ENCODE measurements at regions not wholly inside any gene's neighbourhood (a gene's known extent, or its start where the extent isn't known, plus 50 kb on each side); places are given as distances from the start of the nearest gene placed in this dataset.

DNA sequence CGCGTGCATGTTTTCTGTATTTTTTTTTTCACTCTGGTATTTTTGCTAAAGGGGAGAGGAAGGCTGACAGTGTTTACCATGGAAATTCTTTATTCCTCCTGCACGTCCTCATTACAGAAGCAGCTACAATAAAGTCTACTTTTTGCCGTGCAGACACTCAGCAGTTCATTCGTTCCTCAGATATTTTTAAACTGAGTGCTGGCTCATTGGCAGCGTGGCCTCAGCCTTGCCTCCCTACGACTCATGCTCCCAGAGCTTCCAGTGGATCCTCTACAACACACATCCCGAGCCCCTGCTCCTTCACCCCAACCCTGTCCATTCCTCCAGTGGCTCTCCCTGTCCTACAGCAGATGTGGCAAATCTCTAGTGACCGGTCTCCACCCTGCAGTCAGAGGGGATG lies 239.2 kb upstream of the ZMIZ1 start:
- Histone ChIP-seq H3K9me3 (peaks cover 0 to 3% of the 10 kb centered on the region in 2 donors), H3K4me3 (no peak overlapping the region), H3K36me3 (no peaks in the 10 kb centered on the region), H3K27me3 (no peaks in the 10 kb centered on the region), H3K27ac (no peak overlapping the region), H3K4me1 (ENCODE audit: insufficient read depth) (no peaks in the 10 kb centered on the region)
- WGBS, 3 donors: 25 to 36% (median 29%) methylated on average over 9 of the region's 9 CpGs
- intact Hi-C loops (cut with DNase I): no loop called here
- no peak for DNase-seq
- TF ChIP-seq POLR2A (IDR thresholded peaks at IDR 0.05): no peak
- TF ChIP-seq EP300 (IDR thresholded peaks at IDR 0.05): no peak
- TF ChIP-seq, protein P1, sequence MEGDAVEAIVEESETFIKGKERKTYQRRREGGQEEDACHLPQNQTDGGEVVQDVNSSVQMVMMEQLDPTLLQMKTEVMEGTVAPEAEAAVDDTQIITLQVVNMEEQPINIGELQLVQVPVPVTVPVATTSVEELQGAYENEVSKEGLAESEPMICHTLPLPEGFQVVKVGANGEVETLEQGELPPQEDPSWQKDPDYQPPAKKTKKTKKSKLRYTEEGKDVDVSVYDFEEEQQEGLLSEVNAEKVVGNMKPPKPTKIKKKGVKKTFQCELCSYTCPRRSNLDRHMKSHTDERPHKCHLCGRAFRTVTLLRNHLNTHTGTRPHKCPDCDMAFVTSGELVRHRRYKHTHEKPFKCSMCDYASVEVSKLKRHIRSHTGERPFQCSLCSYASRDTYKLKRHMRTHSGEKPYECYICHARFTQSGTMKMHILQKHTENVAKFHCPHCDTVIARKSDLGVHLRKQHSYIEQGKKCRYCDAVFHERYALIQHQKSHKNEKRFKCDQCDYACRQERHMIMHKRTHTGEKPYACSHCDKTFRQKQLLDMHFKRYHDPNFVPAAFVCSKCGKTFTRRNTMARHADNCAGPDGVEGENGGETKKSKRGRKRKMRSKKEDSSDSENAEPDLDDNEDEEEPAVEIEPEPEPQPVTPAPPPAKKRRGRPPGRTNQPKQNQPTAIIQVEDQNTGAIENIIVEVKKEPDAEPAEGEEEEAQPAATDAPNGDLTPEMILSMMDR (IDR thresholded peaks at IDR 0.05): no peak

- H3K27ac ChIP-seq: no peak overlapping the region
Observed at GRCh38 chr10:78830062-78830975, 238.4 kb upstream of the ZMIZ1 start.

GRCh38 chr10:78830976-78831375 lies 237.8 kb upstream of the ZMIZ1 start:
- no peak overlapping the region for H3K27ac ChIP-seq
- no peak overlapping the region for H3K4me3 ChIP-seq
- peaks cover 0 to 3% of the 10 kb centered on the region in 2 donors for H3K9me3 ChIP-seq
- H3K36me3 ChIP-seq: no peaks in the 10 kb centered on the region
- no peaks in the 10 kb centered on the region for H3K4me1 ChIP-seq (ENCODE audit: insufficient read depth)
- TF ChIP-seq, protein P1 (IDR thresholded peaks at IDR 0.05): no peak
- TF ChIP-seq EP300 (IDR thresholded peaks at IDR 0.05) (no peak), POLR2A (IDR thresholded peaks at IDR 0.05) (no peak)
- H3K27me3 ChIP-seq: no peaks in the 10 kb centered on the region
- intact Hi-C loops (cut with DNase I): no loop called here
- no peak for DNase-seq
- 81 to 89% (median 86%) methylated on average over 7 of the region's 7 CpGs for WGBS, 3 donors

More at GRCh38 chr10:78830062-78830975, 238.4 kb upstream of the ZMIZ1 start:
- Histone ChIP-seq H3K36me3 (no peaks in the 10 kb centered on the region), H3K9me3 (peaks cover 0 to 3% of the 10 kb centered on the region in 2 donors), H3K4me1 (ENCODE audit: insufficient read depth) (no peaks in the 10 kb centered on the region), H3K4me3 (no peak overlapping the region), H3K27me3 (no peaks in the 10 kb centered on the region)
- WGBS, 3 donors: 53 to 66% (median 54%) methylated on average over 7 of the region's 7 CpGs
- TF ChIP-seq POLR2A (IDR thresholded peaks at IDR 0.05) (no peak), EP300 (IDR thresholded peaks at IDR 0.05) (no peak)
- TF ChIP-seq, protein P1 (IDR thresholded peaks at IDR 0.05): no peak
- DNase-seq: no peak
- intact Hi-C loops (cut with DNase I): no loop called here

DNA sequence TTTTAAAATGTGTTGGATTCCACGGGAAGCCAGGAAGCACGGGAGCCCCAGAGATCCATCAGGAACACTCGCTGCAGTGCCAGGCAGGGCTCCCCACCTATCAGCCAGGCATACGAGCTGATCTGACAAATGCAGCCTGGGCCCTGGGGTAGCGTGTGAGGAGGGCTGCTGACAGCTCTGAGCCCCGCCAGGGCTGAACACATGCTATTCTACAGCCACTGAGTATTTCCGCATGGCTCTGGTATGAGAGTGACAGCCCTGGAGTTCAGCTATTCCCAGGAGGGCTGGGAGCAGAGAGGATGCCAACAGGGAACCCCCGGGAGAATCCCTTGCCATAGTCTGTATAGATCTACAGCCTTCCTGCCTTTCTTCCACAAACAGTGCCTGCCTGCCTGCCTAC lies 237.3 kb upstream of the ZMIZ1 start:
- H3K36me3 ChIP-seq: no peaks in the 10 kb centered on the region
- no peak overlapping the region for H3K4me3 ChIP-seq
- no peaks in the 10 kb centered on the region for H3K4me1 ChIP-seq (ENCODE audit: insufficient read depth)
- H3K27me3 ChIP-seq: no peaks in the 10 kb centered on the region
- intact Hi-C loops (cut with DNase I): no loop called here
- DNase-seq: no peak
- H3K9me3 ChIP-seq: peaks cover 0 to 3% of the 10 kb centered on the region in 2 donors
- TF ChIP-seq EP300 (IDR thresholded peaks at IDR 0.05) (no peak), POLR2A (IDR thresholded peaks at IDR 0.05) (no peak)
- TF ChIP-seq, protein P1 (IDR thresholded peaks at IDR 0.05): no peak
- WGBS, 3 donors: 86 to 91% (median 87%) methylated on average over 8 of the region's 8 CpGs
- no peak overlapping the region for H3K27ac ChIP-seq
